ENCODE measurements at regions not wholly inside any gene's neighbourhood (a gene's known extent, or its start where the extent isn't known, plus 50 kb on each side); places are given as distances from the start of the nearest gene placed in this dataset.

- TF ChIP-seq GATA2 (IDR thresholded peaks at IDR 0.05; ENCODE audit: low read depth, low read length) (no peak), GATA3 (IDR thresholded peaks at IDR 0.05; ENCODE audit: low read depth, low read length) (no peak)
Observed at GRCh38 chr3:164419220-164419619, 659.1 kb downstream of the SI start.

Measured in SH-SY5Y (cell line).